Activated CD8-positive, alpha-beta memory T cell treated with anti-CD3 and anti-CD28 coated beads for 48 hours (primary cell): ENCODE measurements at regions not wholly inside any gene's neighbourhood (a gene's known extent, or its start where the extent isn't known, plus 50 kb on each side); places are given as distances from the start of the nearest gene placed in this dataset.
"Not testable (repeated sequence)": the region's sequence is repeated elsewhere in the genome, so short reads cannot be mapped to it uniquely, and the experiment has no call there.

Source experiments
- DNase-seq, 3 experiments: peaks; one replicate each; pipeline ENCODE4 v3.0.0-alpha.2; 2020; ENCODE audit warnings: low read depth in 2 of 3, low spot score in 2 of 3

DNA sequence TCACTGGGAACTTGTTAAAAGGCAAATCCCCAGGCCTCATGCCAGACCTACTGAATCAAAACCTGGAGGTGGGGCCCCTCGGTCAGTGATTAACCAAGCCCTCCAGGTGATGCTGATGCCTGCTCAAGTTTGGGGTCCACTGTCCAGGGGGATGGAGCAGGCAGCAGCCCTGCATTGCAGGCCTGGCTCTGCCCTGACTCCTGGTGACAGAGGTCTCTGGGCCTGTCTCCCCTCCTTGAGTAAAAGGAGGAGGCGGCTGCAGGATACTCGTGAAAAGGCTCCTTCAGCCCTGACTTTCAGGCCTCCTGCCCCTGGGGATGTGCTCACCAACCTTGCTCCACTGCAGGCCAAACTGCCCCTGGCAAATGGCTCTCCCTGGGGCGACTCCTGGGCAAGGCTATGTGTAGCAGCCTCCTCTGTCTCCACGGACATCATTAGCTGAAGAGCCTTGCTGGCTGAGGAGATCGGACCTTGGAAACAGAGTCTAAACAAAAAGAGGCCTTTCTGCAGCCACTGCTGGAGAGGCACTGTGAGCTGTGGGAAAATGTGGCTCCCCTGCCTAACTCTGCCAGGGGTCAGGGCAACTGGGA is 134.8 kb upstream of the ALDH1B1 start:
- DNase-seq: no peak

DNA sequence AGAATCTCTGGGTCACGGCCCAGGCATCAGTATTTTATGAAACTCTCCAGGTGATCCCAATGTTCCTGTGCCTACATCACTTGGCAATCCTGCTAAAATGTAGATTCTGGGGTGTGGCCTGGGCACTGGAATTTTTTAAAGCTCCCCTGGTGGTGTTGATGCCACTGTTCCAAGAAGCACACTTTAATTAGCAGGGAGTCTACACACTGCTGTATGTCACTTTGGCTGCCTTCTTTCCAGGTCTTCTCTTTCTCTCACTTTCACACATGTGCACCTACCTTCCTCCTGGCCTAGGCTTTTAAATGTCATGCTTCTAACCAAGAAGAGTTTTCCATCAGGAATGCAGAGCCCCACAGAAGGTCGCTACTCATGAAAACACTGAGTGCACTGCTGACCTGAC is 136.0 kb upstream of the ALDH1B1 start:
- DNase-seq: no peak

- DNase-seq: no peak
These were observed 136.9 kb upstream of the ALDH1B1 start for GRCh38 chr9:38255599-38255998.

GRCh38 chr9:38254756-38255155 is 137.7 kb upstream of the ALDH1B1 start:
- DNase-seq: no peak

DNA sequence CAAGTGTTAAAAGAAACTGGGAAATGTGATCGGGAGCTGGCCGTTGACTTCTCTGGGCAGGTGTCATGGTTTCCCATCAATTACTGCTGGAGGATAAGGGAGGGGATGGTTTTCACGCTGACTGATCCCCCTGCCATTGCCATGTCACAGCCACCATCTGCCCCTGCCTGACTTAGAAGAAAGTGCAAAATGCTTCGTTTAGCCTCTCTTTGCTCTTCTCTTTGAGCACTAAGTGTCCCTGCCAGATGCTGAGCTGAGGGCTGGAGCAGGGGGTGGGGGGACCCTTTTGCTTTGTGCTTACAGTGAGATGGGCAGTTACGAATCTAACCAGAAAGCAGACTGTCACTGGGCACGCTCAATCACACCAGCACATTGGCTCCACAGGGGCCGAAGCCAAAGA is 138.4 kb upstream of the ALDH1B1 start:
- no peak for DNase-seq

DNA sequence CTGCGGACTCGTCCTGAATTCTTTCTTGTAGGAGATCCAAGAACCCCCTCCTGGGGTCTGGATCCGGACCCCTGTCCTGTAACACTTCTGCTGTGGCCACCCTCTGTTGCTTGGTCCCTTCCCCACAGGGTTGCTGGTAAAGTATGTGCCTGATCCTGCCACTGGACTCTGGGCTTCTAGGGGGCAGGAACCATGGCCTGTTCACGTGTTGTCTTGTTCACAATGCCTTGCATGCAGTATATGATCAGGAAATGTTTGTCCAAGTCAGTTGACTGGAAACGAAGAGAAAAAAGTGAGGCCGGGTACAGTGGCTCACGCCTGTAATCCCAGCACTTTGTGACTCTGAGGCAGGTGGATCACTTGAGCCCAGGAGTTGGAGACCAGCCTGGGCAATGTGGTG is 139.3 kb upstream of the ALDH1B1 start:
- no peak for DNase-seq

DNA sequence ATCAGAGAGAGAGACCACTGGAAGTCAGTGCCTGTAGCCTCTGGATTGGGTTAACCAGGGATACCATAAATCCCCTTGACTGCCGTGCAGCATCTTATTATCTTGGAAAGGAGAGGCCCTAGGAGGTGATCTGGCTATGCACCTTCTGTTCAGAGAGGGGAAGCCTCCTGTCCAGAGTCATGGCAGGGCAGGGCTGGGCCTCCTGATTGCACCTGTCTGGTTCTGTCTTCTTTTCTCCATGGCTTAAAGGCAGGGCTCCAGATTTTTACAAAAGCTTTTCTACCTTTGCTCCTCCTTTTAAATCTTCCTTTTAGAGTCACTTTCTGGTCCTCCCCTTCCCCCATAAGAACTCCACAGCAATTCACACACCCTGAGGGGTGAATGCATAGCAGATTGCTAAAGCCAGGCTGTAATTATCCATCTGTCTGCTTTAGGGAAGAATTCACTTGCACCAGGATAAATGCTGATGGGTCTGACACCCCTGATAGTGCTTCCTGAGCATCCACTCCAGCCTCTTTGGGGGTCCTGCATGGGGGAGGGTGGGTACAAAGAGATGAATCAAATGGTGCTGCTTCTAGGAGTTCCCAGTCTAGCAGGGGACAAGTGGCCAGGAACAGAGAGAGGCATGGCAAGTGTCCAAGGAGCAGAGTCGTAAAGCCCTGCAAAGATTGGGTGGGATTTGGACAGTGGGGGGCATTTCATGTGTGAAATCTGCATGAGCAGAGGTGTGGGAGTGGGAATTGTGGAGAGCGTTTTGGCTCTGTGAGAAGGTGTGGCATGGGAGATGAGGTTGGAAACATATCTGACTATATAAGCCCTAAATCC is 141.3 kb upstream of the ALDH1B1 start:
- no peak for DNase-seq

DNA sequence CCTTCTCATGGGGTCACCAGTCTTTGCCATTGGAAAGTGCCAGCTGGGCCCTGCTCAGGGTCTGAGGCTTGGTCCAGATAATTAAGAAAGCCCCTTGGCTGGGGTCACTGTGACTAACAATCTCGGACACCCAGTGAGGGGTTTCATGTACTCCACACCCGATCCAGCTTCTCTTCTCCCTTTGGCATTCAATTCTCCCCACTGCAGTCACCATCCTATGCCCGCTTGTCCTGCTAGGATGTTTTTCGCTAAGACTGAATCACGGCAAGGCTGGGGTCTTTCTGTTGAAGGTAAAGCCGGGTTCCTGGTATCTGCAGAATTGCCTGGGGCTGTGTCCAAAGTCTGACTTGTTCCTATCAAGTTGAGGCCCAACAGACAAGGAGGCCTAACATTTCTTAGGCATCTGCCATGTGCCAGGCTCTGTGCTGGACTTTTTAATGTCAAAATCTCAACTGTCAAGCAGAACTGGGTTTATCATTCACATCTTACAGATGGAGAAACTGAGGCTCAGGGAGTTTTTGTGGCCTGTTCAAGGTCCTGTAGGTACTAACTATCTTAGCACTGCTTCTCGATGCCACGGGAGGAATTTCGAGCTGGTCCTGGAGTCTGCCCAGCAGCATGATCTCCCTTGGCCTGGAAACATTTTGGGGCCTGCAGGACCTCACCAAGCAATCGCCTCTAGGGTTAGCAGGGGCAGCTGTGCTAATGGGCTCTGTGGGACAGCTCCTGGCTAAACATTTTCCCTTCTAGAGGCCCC is 142.0 kb upstream of the ALDH1B1 start:
- DNase-seq: no peak

DNA sequence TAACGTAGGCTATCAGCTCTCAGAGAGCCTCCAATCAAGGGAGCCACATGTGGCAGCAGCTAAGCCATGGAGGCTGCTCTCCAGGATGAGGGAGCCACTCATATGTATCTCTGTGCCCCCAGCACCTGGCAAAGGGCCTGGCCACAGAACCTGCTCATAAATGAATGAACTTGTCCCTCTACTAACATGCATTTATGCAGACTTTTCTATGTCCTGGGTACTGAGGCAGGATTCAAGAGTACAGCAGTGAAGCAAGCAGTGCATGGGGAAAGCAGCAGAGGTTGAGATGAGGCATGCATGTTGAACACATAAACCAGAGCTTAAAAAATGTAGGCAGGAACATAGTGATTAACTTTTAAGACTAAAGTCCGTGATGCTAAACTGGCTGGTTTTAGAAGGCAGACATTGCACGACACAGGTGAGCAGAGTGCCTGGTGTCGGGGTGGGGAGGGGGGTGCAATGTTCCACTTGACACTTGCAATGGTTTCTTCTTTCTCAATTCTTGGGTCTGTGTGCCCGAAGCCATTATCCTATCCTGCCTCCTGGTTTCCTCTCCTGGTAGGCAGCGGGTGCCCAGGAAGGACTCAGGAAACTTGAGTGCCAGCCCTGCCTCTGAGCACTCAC is 142.8 kb upstream of the ALDH1B1 start:
- no peak for DNase-seq

- DNase-seq: no peak
These were observed 143.5 kb upstream of the ALDH1B1 start for GRCh38 chr9:38249049-38249448.

- DNase-seq: no peak
These were observed 145.7 kb upstream of the ALDH1B1 start for GRCh38 chr9:38246833-38247232.

DNA sequence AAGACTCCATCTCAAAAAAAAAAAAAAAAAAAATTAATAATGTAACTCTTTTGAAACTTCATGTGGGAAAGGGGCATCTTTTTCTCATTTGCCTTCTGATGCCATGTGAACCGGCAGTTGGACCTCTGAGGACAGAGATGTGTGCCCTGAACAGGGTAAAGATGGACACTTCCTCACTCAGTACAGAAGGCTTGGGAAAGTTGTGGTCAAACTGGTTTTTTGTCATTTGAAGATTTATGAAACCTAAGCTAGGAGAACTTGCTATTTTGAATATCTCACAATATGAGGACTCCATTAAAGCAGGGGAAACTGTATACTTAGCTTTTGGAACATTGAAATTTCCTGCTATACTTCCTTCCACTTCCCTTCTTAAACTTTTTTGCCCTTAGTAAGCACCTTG is 147.5 kb upstream of the ALDH1B1 start:
- no peak for DNase-seq

DNA sequence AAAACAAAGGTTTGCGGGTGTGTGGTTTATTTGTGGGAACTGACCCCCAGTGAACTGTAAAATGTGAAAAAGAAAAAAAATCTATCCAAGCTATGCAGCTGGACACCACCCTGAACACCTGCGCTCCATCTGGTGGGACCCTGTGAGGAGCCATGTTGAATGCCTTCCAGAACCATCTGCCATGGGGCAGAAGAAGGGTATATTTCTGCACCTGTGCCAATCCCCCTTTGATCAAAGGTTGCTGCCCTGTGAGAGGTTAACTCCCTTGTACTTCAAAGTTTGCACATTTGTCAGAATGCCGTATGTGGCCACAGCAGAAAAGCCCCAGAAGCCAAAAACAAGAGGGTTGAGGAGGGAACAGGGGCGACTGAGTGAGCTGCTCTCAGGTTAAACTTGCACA is 148.5 kb upstream of the ALDH1B1 start:
- DNase-seq: no peak

- DNase-seq: not testable (repeated sequence)
These were observed 150.4 kb upstream of the ALDH1B1 start for GRCh38 chr9:38242151-38242550.

- DNase-seq: no peak
These were observed 152.5 kb upstream of the ALDH1B1 start for GRCh38 chr9:38240051-38240450.

DNA sequence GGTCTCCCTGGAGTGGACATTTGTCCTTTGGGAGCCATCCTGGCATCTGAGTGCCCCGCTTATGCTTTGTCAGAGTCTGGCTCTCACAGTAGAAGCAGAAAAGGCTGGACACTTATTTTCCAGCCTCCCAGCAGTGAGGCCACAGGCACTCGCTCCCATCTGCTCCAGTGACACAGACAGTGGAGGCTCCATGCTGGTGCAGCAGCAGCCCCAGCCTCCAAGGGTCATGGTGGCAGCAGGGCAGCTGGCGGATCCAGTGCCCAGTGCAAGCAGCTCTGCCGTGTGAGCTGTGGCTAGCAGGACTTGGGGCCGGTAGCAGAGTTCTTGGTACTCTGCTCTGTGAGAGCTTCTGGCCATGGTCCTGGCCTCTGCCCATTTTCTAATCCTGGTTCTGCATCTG is 157.3 kb upstream of the ALDH1B1 start:
- DNase-seq: no peak

DNA sequence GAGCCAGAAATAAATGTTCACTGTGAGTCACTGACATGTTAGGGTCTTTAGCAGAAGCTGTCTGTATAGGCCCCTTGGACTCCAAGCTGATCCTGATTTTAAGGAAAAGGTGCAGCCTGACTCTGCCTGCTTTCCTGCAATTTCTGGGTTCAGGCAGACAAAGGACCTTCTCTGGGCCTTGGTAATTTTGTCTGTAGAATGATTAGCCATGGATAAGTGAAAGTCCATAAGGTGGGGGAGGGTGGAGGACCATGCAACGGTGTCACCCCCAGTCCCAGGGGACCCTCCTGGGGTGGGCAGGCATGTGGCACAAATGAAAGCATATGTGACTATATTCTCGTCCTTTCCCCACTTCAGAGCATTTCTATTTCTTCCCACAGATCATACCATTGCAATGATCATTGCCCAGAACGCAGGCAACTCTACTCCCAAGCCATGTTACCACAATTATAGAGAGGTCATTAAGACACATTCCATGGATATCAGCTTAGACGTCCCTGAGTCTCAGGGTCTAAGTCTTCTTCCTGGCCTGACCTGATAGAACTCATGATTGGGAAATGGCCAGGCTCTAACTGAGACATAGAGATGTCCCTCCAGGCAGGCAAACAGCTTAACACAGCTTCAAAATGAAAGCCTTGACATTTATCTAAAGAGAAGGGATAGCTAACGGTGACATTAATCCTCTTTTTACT is 157.9 kb upstream of the ALDH1B1 start:
- DNase-seq: no peak

GRCh38 chr9:38233796-38234355 is 158.6 kb upstream of the ALDH1B1 start:
- no peak for DNase-seq

DNA sequence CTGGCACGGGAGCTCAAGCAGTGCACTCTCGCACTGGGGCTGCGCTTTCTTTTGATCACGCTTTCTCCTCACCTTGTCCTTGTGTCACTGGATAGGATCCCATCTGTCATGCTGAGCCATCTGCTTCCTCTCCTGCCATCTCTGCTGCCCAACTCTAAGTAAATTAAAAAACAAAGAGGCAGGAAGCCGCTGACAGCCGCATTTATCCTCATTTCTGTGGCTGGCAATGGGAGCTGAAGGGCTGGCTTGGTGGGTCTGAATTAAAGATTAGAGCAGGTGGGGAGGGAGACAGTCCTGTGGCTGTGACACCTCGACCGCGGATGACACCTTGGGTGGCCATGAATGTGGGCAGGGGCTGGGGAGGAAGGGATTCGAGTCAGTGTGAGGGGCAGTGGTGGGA is 159.2 kb upstream of the ALDH1B1 start:
- DNase-seq: no peak

DNA sequence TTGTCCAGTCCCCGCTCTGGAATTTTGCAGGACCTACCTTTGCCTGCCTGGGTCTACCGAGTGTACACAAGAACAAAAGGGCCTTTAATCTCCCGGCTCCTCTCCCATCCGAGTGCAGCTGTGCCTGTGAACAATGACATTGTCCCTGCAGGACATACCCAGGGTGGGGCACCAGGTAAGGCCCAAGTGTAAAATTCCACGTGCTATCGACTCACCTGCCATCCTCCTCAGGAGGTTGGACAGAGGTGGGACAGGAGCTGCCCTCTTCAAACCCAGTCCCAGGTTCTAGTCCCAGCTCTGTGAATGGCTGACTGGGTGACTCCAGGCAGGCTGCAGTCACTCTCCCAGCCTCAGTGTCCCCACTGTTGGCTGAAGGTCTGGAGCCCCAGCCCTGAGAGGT is 159.6 kb upstream of the ALDH1B1 start:
- no peak for DNase-seq
